Hepatocyte (in vitro differentiated cells): ENCODE measurements at regions not wholly inside any gene's neighbourhood (a gene's known extent, or its start where the extent isn't known, plus 50 kb on each side); places are given as distances from the start of the nearest gene placed in this dataset.
"Not testable (repeated sequence)": the region's sequence is repeated elsewhere in the genome, so short reads cannot be mapped to it uniquely, and the experiment has no call there.

Experiments
- DNase-seq: peaks from one replicate; pipeline ENCODE4 v3.0.0-alpha.2; 2016; ENCODE audit warnings: low spot score
- H2AFZ ChIP-seq: fragments of 200-600 bp; sonication (generic); 2 replicates; pipeline ENCODE4 v1.6.0; 2016; ENCODE audit warnings: antibody characterized with exemption, mild to moderate bottlenecking
- H3K27ac ChIP-seq: fragments of 200-600 bp; sonication (generic); 2 replicates; pipeline ENCODE4 v1.5.1; 2016; ENCODE audit warnings: mild to moderate bottlenecking
- H3K27me3 ChIP-seq: fragments of 200-600 bp; sonication (generic); 2 replicates; pipeline ENCODE4 v1.6.1; 2016
- H3K36me3 ChIP-seq: fragments of 200-600 bp; sonication (generic); replicated peaks from 2 replicates; pipeline ENCODE4 v1.5.1; 2016; ENCODE audit warnings: low read depth; ENCODE audit not compliant: insufficient read depth
- H3K4me1 ChIP-seq: fragments of 200-600 bp; sonication (generic); 2 replicates; pipeline ENCODE4 v1.5.1; 2016; ENCODE audit warnings: mild to moderate bottlenecking, moderate library complexity; ENCODE audit not compliant: insufficient read depth
- H3K4me2 ChIP-seq: fragments of 200-600 bp; sonication (generic); 2 replicates; pipeline ENCODE4 v1.6.0; 2016
- H3K4me3 ChIP-seq: fragments of 200-600 bp; sonication (generic); 2 replicates; pipeline ENCODE4 v1.5.1; 2016; ENCODE audit warnings: mild to moderate bottlenecking
- H3K79me2 ChIP-seq: fragments of 200-600 bp; sonication (generic); 2 replicates; pipeline ENCODE4 v1.6.0; 2017; ENCODE audit warnings: mild to moderate bottlenecking
- H3K9me2 ChIP-seq: fragments of 200-600 bp; sonication (generic); replicated peaks from 2 replicates; pipeline ENCODE4 v1.6.0; 2017; ENCODE audit warnings: mild to moderate bottlenecking; ENCODE audit not compliant: insufficient read depth
- H3K9me3 ChIP-seq: fragments of 200-600 bp; sonication (generic); 2 replicates; pipeline ENCODE4 v1.5.1; 2016; ENCODE audit warnings: low read depth, mild to moderate bottlenecking
- H4K20me1 ChIP-seq: fragments of 200-600 bp; sonication (generic); 2 replicates; pipeline ENCODE4 v1.6.0; 2016; ENCODE audit warnings: mild to moderate bottlenecking; ENCODE audit not compliant: insufficient read depth, poor library complexity, severe bottlenecking
- EZH2 ChIP-seq: fragments of 200-600 bp; sonication (generic); IDR thresholded peaks from 2 replicates; pipeline ENCODE4 v1.6.1; 2016; ENCODE audit warnings: antibody characterized with exemption, mild to moderate bottlenecking, borderline replicate concordance
- EZH2phosphoT487 ChIP-seq: fragments of 200-600 bp; sonication (generic); IDR thresholded peaks from one replicate; pipeline ENCODE4 v1.6.1; 2018; ENCODE audit warnings: antibody characterized with exemption, mild to moderate bottlenecking, low read depth, moderate library complexity; ENCODE audit not compliant: unreplicated experiment, severe bottlenecking
- WGBS: methylation state at CpG from one replicate; pipeline ENCODE4 v1.1.6; 2016; ENCODE audit warnings: low lambda C conversion rate; ENCODE audit errors: missing lambda C conversion rate; 5-methylcytosine and 5-hydroxymethylcytosine counted together
- TF ChIP-seq, protein P1 (sequence below): fragments of 200-600 bp; sonication (generic); IDR thresholded peaks from 2 replicates; pipeline ENCODE4 v1.5.1; 2016; ENCODE audit warnings: antibody characterized with exemption, mild to moderate bottlenecking; ENCODE audit not compliant: poor library complexity

DNA sequence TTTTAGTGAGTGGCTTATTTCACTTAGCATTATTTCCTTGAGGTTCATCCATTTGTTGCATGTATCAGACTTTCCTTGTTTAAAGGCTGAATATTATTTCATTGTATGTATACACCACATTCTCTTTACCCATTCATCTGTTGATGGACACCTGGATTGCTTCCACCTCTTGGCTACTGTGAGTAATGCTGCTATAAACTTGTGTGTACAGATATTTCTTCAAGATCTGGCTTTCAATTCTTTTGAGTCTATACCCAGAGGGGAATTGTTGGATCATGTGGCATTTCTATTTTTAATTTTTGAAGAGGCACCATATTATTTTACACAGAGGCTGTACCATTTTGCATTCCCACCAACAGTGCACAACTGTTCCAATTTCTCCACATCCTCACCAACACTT is 313.5 kb downstream of the RPLP1 start:
- Histone ChIP-seq H3K36me3 (no peaks in the 10 kb centered on the region), H3K79me2 (no peaks in the 10 kb centered on the region), H3K4me1 (no peaks in the 10 kb centered on the region), H2AFZ (no peak overlapping the region), H3K4me3 (no peak overlapping the region), H3K27ac (no peak overlapping the region), H3K27me3 (no peaks in the 10 kb centered on the region), H4K20me1 (no peaks in the 10 kb centered on the region), H3K9me3 (no peaks in the 10 kb centered on the region), H3K4me2 (no peak overlapping the region), H3K9me2 (no peaks in the 10 kb centered on the region)
- TF ChIP-seq, protein P1, sequence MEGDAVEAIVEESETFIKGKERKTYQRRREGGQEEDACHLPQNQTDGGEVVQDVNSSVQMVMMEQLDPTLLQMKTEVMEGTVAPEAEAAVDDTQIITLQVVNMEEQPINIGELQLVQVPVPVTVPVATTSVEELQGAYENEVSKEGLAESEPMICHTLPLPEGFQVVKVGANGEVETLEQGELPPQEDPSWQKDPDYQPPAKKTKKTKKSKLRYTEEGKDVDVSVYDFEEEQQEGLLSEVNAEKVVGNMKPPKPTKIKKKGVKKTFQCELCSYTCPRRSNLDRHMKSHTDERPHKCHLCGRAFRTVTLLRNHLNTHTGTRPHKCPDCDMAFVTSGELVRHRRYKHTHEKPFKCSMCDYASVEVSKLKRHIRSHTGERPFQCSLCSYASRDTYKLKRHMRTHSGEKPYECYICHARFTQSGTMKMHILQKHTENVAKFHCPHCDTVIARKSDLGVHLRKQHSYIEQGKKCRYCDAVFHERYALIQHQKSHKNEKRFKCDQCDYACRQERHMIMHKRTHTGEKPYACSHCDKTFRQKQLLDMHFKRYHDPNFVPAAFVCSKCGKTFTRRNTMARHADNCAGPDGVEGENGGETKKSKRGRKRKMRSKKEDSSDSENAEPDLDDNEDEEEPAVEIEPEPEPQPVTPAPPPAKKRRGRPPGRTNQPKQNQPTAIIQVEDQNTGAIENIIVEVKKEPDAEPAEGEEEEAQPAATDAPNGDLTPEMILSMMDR = no peak
- TF ChIP-seq EZH2 (no peak), EZH2phosphoT487 (no peak)
- no peak for DNase-seq

DNA sequence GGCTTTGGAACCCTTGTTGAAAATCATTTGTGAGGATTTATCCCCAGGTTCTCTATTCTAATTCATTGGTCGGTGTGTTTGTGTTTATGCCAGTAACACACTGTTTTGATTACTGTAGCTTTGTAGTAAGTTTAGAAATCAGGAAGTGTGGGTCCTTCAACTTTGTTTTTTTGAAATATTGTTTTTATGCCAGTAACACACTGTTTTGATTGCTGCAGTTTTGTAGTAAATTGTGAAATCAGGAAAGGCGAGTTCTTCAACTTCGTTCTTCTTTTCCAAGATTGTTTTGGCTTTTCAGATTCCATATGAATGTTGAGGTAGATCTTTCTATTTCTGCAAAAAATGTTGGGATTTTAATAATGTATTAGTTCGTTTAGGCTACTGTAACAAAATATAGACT is 314.6 kb downstream of the RPLP1 start:
- Histone ChIP-seq H4K20me1 (no peaks in the 10 kb centered on the region), H3K4me1 (no peaks in the 10 kb centered on the region), H3K4me2 (no peak overlapping the region), H3K27me3 (no peaks in the 10 kb centered on the region), H3K79me2 (no peaks in the 10 kb centered on the region), H3K9me2 (no peaks in the 10 kb centered on the region), H3K9me3 (no peaks in the 10 kb centered on the region), H3K27ac (no peak overlapping the region), H2AFZ (no peak overlapping the region), H3K4me3 (no peak overlapping the region), H3K36me3 (no peaks in the 10 kb centered on the region)
- 83% methylated on average over 4 of the region's 4 CpGs for whole genome bisulfite sequencing
- TF ChIP-seq, protein P1 = no peak
- TF ChIP-seq EZH2phosphoT487 = no peak
- no peak for TF ChIP-seq EZH2
- no peak for DNase-seq

- not testable (repeated sequence) for H3K79me2 ChIP-seq, H3K4me2 ChIP-seq, H3K9me3 ChIP-seq, H3K27me3 ChIP-seq, H3K4me3 ChIP-seq, H2AFZ ChIP-seq, DNase-seq, H3K27ac ChIP-seq, H3K4me1 ChIP-seq, H4K20me1 ChIP-seq, H3K36me3 ChIP-seq, H3K9me2 ChIP-seq
- 57% methylated on average over 6 of the region's 6 CpGs for WGBS
Measured at GRCh38 chr15:69769336-69769735, 316.7 kb downstream of the RPLP1 start.

GRCh38 chr15:69774258-69774657 is 321.6 kb downstream of the RPLP1 start:
- H3K9me3 ChIP-seq, H3K4me2 ChIP-seq, H2AFZ ChIP-seq, H3K27me3 ChIP-seq, H3K9me2 ChIP-seq, H3K79me2 ChIP-seq, DNase-seq, H3K4me3 ChIP-seq, H3K4me1 ChIP-seq, H4K20me1 ChIP-seq, H3K36me3 ChIP-seq, H3K27ac ChIP-seq: not testable (repeated sequence)
- 92% methylated on average over 3 of the region's 3 CpGs for WGBS

- H3K9me2 ChIP-seq = not testable (repeated sequence)
Measured at GRCh38 chr15:69774711-69775110, 322.1 kb downstream of the RPLP1 start.

More at GRCh38 chr15:69774711-69775110, 322.1 kb downstream of the RPLP1 start:
- H3K27ac ChIP-seq, H4K20me1 ChIP-seq, H3K4me3 ChIP-seq, H3K9me3 ChIP-seq, H3K4me2 ChIP-seq, H3K36me3 ChIP-seq, H3K79me2 ChIP-seq, H3K4me1 ChIP-seq, H3K27me3 ChIP-seq, H2AFZ ChIP-seq, DNase-seq: not testable (repeated sequence)
- 97% methylated on average over 2 of the region's 2 CpGs for WGBS
